HG03565 (cell line): ENCODE measurements at regions not wholly inside any gene's neighbourhood (a gene's known extent, or its start where the extent isn't known, plus 50 kb on each side); places are given as distances from the start of the nearest gene placed in this dataset.

Source experiments
- ATAC-seq: cut with Tn5 transposase; IDR thresholded peaks from one replicate; pipeline ENCODE4 v1.9.1; 2021; ENCODE audit warnings: mild to moderate bottlenecking, moderate library complexity; ENCODE audit not compliant: unreplicated experiment

GRCh38 chr5:107153283-107153682, 517.5 kb downstream of the EFNA5 start:
- ATAC-seq, result no peak

GRCh38 chr5:107149243-107150005, 521.3 kb downstream of the EFNA5 start:
- peak; percentile 91 for ATAC-seq

- ATAC-seq, result no peak
Observed at GRCh38 chr5:107147589-107147988, 523.1 kb downstream of the EFNA5 start.

GRCh38 chr5:107146901-107147300, 523.8 kb downstream of the EFNA5 start:
- ATAC-seq, result no peak

GRCh38 chr5:107135391-107135790, 535.3 kb downstream of the EFNA5 start:
- ATAC-seq, result no peak

GRCh38 chr5:107134931-107135330, 535.8 kb downstream of the EFNA5 start:
- ATAC-seq, result no peak

- ATAC-seq, result no peak
Observed at GRCh38 chr5:107129051-107129450, 541.7 kb downstream of the EFNA5 start.

- ATAC-seq, result no peak
Observed at GRCh38 chr5:107127878-107128277, 542.9 kb downstream of the EFNA5 start.

GRCh38 chr5:107126341-107126740, 544.4 kb downstream of the EFNA5 start:
- no peak for ATAC-seq

GRCh38 chr5:107124376-107124775, 546.4 kb downstream of the EFNA5 start:
- ATAC-seq, result no peak

- no peak for ATAC-seq
Observed at GRCh38 chr5:107123014-107123413, 547.7 kb downstream of the EFNA5 start.

- ATAC-seq, result no peak
Observed at GRCh38 chr5:107121793-107122519, 548.8 kb downstream of the EFNA5 start.

- no peak for ATAC-seq
Observed at GRCh38 chr5:107119656-107120055, 551.1 kb downstream of the EFNA5 start.

GRCh38 chr5:107118184-107119019, 552.3 kb downstream of the EFNA5 start:
- no peak for ATAC-seq

- ATAC-seq, result no peak
Observed at GRCh38 chr5:107112216-107112615, 558.5 kb downstream of the EFNA5 start.

GRCh38 chr5:107104040-107104995, 566.4 kb downstream of the EFNA5 start:
- ATAC-seq, result peak; percentile 72

GRCh38 chr5:107103522-107103921, 567.2 kb downstream of the EFNA5 start:
- no peak for ATAC-seq

- ATAC-seq, result no peak
Observed at GRCh38 chr5:107100121-107100520, 570.6 kb downstream of the EFNA5 start.

GRCh38 chr5:107099506-107099905, 571.2 kb downstream of the EFNA5 start:
- no peak for ATAC-seq

GRCh38 chr5:107092695-107093094, 578.0 kb downstream of the EFNA5 start:
- no peak for ATAC-seq
